ENCODE measurements at regions not wholly inside any gene's neighbourhood (a gene's known extent, or its start where the extent isn't known, plus 50 kb on each side); places are given as distances from the start of the nearest gene placed in this dataset.
A peak's percentile ranks its signal among the peaks of the same experiment; 100 is the strongest.

DNA sequence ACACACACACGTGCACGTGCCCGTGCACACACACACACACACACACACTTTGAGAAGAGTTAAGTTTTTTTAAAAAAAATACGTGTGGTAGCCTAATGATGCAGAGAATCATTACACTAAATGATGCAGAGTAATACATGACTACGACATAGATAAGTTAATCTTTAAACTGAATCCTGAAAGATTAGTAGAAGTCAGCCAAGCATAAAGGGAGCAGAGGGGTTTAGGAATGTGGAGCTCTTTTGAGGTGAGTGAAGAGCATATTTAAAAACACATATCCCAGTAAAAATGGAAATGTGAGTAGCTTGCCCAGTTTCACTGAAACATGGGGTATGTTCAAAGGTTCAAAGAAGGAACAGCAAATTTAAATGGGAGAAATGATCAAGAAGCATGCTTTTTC lies 61.3 kb upstream of the TYRP1 start:
- intact Hi-C loops (cut with DNase I) = no loop called here

DNA sequence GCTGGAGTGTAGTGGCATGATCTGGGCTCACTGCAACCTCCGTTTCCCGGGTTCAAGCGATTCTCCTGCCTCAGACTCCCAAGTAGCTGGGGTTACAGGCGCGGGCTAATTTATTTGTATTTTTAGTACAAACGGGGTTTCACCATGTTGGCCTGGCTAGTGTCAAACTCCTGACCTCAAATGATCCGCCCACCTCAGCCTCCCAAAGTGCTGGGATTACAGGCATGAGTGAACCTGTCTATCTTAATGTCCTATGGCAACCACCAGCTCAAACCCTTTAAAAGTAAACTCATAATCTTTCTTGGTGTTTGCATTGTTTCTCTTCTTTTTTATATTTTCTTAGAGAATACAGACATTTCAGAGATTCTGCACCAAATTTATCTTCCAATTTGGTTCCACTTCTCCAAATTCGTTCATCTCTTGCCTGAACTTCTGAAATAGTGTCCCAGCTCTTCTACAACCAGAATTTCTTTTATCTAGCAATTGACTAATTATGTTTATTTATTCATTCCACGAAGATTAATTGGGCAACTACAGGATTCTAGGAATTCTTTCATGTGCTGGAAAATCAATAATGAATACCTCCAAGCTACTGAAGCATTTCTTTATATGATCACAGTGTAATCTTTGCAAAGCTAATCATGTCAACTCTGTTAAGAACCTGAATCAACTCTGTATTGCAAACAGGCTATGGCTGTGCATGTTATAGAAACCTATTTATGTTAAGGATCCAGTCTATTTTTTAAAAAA lies 60.0 kb upstream of the TYRP1 start:
- intact Hi-C loops (cut with DNase I) = no loop called here
- H3K36me3 ChIP-seq = no peaks in the 10 kb centered on the region
- no peak overlapping the region for H3K27ac ChIP-seq
- no peaks in the 10 kb centered on the region for H3K9me3 ChIP-seq
- H3K4me3 ChIP-seq = no peak overlapping the region
- no peak for ATAC-seq
- DNase-seq = no peak
- no peaks in the 10 kb centered on the region for H3K4me1 ChIP-seq
- TF ChIP-seq, protein P1, sequence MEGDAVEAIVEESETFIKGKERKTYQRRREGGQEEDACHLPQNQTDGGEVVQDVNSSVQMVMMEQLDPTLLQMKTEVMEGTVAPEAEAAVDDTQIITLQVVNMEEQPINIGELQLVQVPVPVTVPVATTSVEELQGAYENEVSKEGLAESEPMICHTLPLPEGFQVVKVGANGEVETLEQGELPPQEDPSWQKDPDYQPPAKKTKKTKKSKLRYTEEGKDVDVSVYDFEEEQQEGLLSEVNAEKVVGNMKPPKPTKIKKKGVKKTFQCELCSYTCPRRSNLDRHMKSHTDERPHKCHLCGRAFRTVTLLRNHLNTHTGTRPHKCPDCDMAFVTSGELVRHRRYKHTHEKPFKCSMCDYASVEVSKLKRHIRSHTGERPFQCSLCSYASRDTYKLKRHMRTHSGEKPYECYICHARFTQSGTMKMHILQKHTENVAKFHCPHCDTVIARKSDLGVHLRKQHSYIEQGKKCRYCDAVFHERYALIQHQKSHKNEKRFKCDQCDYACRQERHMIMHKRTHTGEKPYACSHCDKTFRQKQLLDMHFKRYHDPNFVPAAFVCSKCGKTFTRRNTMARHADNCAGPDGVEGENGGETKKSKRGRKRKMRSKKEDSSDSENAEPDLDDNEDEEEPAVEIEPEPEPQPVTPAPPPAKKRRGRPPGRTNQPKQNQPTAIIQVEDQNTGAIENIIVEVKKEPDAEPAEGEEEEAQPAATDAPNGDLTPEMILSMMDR (IDR thresholded peaks at IDR 0.05) = no peak
- no peaks in the 10 kb centered on the region for H3K27me3 ChIP-seq (ENCODE audit: low read depth)

More for the DNA sequence above, 61.3 kb upstream of the TYRP1 start:
- no peaks in the 10 kb centered on the region for H3K27me3 ChIP-seq (ENCODE audit: low read depth)
- no peak for ATAC-seq
- no peak for DNase-seq
- H3K9me3 ChIP-seq = no peaks in the 10 kb centered on the region
- TF ChIP-seq, protein P1 (IDR thresholded peaks at IDR 0.05) = no peak
- no peaks in the 10 kb centered on the region for H3K4me1 ChIP-seq
- no peak overlapping the region for H3K4me3 ChIP-seq
- no peaks in the 10 kb centered on the region for H3K36me3 ChIP-seq
- H3K27ac ChIP-seq = no peak overlapping the region

DNA sequence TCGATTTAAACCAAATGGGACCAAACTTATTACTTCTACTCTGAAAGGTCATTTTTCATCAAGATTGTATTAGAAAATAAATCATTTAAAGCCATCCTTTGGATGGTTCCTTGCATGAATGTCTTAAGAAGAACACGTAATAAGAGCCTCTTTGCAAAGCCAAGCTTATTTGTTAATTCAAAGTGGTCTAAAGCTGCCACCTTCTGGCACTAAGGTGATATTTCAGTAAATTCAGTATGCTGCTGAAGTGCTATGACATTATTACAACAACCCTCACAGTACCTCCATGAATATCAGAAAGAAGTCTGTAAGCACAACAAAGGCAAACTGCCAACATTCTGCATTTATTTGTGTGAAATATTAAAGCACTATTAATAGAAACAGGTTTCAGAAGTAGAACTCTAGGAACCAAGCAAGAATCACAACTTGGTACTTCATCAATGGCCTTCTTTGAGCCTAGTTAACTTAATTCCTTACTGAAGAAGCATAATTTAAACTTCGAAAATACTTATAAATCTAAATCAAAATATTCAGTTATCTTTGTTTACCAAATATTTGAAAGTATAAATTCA lies 53.1 kb upstream of the TYRP1 start:
- intact Hi-C loops (cut with DNase I) = no loop called here
- no peaks in the 10 kb centered on the region for H3K4me1 ChIP-seq
- H3K27me3 ChIP-seq (ENCODE audit: low read depth) = no peaks in the 10 kb centered on the region
- ATAC-seq (peak in 1 of 2 donors; percentile 52), DNase-seq (no peak)
- TF ChIP-seq, protein P1 (IDR thresholded peaks at IDR 0.05) = peak; percentile 34
- no peak overlapping the region for H3K4me3 ChIP-seq
- H3K9me3 ChIP-seq = no peaks in the 10 kb centered on the region
- no peaks in the 10 kb centered on the region for H3K36me3 ChIP-seq
- H3K27ac ChIP-seq = no peak overlapping the region

DNA sequence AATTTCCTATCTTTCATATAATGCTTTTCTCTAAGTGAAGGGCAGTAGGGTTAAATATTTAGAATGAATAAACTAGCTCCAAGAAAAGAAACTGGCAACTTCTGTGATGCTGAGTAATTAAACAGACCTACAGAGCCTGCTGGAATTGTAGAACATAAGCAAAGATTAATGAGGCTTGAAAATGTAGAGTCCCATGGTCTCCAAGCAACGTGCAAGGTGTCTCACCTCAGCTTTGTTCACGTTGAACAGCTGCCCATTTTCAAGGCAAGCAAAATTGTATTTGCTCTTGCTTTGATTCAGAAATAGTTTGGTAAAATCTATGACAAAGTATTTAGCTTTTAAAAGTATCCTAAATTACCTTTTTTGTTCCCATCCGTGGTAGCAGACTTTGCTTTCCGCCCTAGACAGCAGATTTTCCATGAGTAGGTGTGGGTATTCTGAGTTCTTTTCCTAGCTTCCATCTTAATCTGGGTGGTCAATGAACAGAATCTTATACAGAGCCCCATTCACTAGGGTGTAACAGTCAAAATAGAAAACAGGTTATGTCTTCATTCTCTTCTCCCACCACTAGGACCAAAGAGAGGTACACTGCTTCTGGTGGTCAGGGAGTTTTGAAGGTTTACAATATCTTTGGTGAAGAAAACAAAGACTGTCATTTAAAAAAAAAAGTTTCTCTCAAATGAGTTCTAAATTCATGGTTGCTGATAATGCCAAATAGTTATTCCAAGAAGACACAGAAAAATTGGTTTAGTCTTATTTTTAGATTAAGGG lies 52.1 kb upstream of the TYRP1 start:
- no peak for DNase-seq
- Histone ChIP-seq H3K9me3 (no peaks in the 10 kb centered on the region), H3K36me3 (no peaks in the 10 kb centered on the region), H3K27ac (no peak overlapping the region), H3K4me3 (no peak overlapping the region), H3K4me1 (no peaks in the 10 kb centered on the region), H3K27me3 (ENCODE audit: low read depth) (no peaks in the 10 kb centered on the region)
- ATAC-seq = no peak
- TF ChIP-seq, protein P1 (IDR thresholded peaks at IDR 0.05) = no peak
- intact Hi-C loops (cut with DNase I) = no loop called here
